Rectal smooth muscle tissue (tissue), 1 donor: ENCODE measurements at regions not wholly inside any gene's neighbourhood (a gene's known extent, or its start where the extent isn't known, plus 50 kb on each side); places are given as distances from the start of the nearest gene placed in this dataset.

ENCODE experiments used
- H3K27ac ChIP-seq: one replicate; pipeline ENCODE4 v1.7.0; 2013; ENCODE audit warnings: low read depth, low read length, inconsistent platforms
- H3K27me3 ChIP-seq: one replicate; pipeline ENCODE4 v1.7.0; 2013; ENCODE audit warnings: low read length; ENCODE audit not compliant: control insufficient read depth, insufficient read depth
- H3K36me3 ChIP-seq: one replicate; pipeline ENCODE4 v1.7.0; 2013; ENCODE audit warnings: low read length; ENCODE audit not compliant: control insufficient read depth, insufficient read depth
- H3K4me1 ChIP-seq: one replicate; pipeline ENCODE4 v1.7.0; 2013; ENCODE audit warnings: low read length; ENCODE audit not compliant: control insufficient read depth, insufficient read depth
- H3K4me3 ChIP-seq: one replicate; pipeline ENCODE4 v1.7.0; 2013; ENCODE audit warnings: low read length
- H3K9ac ChIP-seq: one replicate; pipeline ENCODE4 v1.7.0; 2013; ENCODE audit warnings: low read length

DNA sequence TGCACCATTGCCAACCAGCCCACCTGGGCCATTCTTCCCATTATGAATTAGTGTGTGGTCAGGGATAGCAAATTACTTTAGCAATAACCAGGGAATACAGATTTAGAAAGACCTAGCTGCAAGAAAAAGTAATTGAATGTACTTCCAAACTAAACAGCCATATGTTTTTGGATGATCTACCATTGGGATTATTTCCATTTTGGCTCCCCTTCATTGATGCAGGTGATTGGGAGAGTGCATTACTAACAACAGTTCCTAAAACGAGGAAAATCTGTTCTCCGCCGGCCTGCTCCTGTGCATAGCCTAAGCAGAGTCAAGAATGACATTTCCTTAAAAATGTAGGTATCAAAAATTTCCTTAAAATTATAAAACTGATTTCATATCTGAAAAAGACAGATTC lies 58.5 kb downstream of the MAIP1 start:
- Histone ChIP-seq H3K9ac (no peak overlapping the region), H3K27me3 (no peaks in the 10 kb centered on the region), H3K4me3 (no peak overlapping the region), H3K36me3 (no peaks in the 10 kb centered on the region), H3K4me1 (no peaks in the 10 kb centered on the region), H3K27ac (no peak overlapping the region)

DNA sequence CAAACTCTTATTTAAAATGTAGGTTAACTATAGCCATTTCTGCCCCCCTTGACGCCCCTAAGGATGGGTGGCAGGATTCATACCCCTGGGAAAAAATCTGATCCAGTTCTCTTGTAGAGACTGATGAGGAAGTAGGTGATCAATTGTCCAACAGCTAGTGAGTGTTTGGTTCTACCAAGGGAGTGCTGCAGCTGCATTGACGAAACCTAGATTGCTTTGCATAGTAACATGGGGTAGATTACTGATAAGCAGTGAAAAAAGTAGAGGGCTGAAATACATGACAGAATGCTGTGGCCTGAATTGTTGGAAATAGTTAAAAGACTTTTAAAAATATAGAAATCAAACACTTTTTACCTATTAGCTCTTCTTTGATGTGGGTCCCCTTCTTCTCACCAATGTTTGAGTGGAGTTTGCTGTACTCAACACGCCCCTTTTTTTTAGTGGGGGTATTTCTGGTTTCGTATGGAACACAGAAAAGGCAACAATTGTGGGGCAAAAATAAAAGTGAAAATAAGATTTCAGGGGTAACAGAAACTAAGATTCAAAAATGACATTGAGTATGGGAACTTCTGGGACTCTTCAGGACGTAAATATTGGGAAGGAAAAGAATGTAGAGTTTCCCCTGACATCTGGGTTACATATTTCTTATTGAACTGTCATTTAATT lies 66.2 kb downstream of the MAIP1 start:
- H3K4me1 ChIP-seq, result no peaks in the 10 kb centered on the region
- H3K27ac ChIP-seq, result no peak overlapping the region
- H3K27me3 ChIP-seq, result no peaks in the 10 kb centered on the region
- H3K36me3 ChIP-seq, result no peaks in the 10 kb centered on the region
- no peak overlapping the region for H3K4me3 ChIP-seq
- H3K9ac ChIP-seq, result no peak overlapping the region

DNA sequence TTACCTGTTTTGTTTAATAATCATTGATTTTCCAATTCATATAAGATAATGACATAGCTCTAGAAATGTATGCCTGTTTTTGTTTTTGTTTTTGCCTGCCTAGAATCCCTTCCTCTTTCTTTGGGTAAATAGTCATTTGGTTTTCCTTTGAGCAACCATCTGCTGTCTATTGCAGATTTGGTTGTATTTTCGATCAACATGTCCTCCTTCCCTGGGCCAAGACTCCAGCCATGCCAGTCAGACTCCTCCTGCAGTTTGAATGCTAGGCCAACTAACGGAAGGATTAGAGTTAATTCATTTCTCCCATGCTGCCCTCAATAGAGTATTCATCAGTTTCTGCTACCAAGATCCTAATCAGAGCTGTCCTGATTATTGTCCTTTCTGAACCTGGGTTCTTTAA lies 67.1 kb downstream of the MAIP1 start:
- Histone ChIP-seq H3K36me3 (no peaks in the 10 kb centered on the region), H3K4me1 (no peaks in the 10 kb centered on the region), H3K4me3 (no peak overlapping the region), H3K27me3 (no peaks in the 10 kb centered on the region), H3K9ac (no peak overlapping the region), H3K27ac (no peak overlapping the region)

DNA sequence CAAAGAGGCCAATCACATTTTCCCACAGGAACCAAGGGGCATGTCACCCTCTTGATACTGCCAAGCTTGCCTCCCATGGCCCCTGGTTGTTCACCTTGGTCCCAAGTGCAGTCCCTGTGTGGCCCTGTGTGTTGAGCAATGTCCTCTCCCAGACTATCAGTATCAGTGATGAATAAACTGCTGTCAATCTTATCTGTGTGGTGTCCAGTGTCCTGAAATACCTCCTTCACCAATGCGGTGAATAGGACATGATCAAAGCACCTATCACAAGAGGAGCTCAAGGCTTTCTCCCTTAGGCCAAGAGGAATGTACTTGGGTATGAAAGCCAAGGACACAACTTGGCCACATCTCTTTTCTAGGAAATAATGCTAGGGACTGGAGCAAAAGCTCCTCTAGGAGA lies 68.2 kb downstream of the MAIP1 start:
- Histone ChIP-seq H3K27me3 (no peaks in the 10 kb centered on the region), H3K4me3 (no peak overlapping the region), H3K9ac (no peak overlapping the region), H3K4me1 (no peaks in the 10 kb centered on the region), H3K27ac (no peak overlapping the region), H3K36me3 (no peaks in the 10 kb centered on the region)

DNA sequence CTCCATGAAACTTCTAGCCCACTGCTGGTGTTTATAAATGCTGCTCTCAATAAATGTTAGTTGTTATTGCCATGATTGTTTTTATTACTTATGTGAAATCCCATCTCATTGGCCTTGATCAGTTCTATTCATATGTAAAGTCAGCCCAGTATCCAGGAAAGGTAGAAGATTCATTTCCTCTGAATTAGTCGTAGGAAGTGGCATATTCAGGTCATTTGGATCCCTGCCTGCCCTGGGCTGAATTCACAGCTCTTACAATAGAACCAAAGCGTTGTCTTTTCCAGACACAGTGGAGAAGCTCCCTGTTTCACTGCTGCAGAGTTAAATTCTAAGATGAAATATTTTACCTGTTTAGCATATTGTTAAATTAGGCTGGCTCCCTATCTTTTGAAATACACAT lies 70.3 kb downstream of the MAIP1 start:
- Histone ChIP-seq H3K36me3 (no peaks in the 10 kb centered on the region), H3K27me3 (no peaks in the 10 kb centered on the region), H3K9ac (no peak overlapping the region), H3K27ac (no peak overlapping the region), H3K4me1 (no peaks in the 10 kb centered on the region), H3K4me3 (no peak overlapping the region)

DNA sequence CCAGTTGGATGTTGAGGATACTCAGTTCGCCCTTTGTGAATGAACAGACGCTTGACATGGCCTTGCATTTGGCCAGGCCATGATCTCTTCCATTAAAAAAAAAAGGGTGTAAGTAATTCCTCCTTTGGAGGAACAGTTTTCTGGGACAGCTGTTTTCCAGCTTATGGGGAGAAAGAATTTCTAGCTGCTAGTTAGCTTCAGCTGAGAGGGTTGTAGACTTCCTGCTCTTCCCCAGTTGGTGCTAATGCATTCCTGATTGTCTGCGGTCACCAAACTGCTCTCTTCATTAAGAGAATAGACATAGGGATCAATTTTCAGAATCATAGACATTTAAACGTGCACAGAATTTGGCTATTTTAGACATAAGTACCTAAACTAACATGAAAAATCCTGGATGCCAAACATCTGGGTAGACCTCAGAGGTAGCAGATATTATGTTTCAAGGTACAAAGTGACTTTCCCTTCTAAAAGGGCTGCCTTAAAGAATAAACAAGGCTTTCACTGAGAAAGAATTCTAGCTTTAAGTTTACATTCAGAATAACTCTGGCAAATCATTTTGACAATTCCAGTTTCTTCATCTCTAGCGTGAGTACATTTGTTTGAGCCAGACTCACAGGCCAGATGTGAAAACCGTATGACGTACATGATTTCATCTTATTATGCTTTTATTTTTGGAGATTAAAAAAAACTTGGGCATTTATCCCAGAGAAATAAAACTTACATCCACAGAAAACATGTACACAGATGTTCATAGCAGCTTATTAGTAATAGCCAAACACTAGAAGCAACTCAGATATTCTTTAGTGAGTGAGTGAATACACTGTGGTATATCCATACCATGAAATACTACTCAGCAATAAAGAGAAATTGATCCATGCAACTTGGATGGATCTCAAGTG lies 71.2 kb downstream of the MAIP1 start:
- H3K27me3 ChIP-seq, result no peaks in the 10 kb centered on the region
- H3K4me1 ChIP-seq, result no peaks in the 10 kb centered on the region
- H3K36me3 ChIP-seq, result no peaks in the 10 kb centered on the region
- H3K9ac ChIP-seq, result no peak overlapping the region
- H3K27ac ChIP-seq, result no peak overlapping the region
- no peak overlapping the region for H3K4me3 ChIP-seq

DNA sequence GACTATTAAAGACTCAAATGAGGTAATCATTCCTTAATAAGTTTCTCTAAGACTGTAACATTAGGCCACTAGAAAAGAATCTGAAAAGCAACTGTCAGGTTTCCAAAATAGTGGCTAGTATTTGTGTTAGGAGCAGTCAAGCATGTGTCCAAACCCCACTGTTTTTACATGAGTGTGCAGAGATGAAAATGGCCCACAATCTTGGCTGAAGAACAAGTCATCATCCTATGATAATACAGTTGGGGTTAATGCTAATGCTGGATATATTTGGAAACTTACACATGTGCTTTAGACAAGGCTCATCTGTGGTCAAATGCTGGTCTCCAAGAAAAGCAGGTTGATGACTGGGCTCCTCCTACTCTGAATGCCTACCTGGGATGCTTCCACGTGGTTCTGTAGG lies 73.6 kb downstream of the MAIP1 start:
- no peaks in the 10 kb centered on the region for H3K36me3 ChIP-seq
- H3K27me3 ChIP-seq, result no peaks in the 10 kb centered on the region
- no peak overlapping the region for H3K27ac ChIP-seq
- H3K9ac ChIP-seq, result no peak overlapping the region
- H3K4me3 ChIP-seq, result no peak overlapping the region
- H3K4me1 ChIP-seq, result no peaks in the 10 kb centered on the region

DNA sequence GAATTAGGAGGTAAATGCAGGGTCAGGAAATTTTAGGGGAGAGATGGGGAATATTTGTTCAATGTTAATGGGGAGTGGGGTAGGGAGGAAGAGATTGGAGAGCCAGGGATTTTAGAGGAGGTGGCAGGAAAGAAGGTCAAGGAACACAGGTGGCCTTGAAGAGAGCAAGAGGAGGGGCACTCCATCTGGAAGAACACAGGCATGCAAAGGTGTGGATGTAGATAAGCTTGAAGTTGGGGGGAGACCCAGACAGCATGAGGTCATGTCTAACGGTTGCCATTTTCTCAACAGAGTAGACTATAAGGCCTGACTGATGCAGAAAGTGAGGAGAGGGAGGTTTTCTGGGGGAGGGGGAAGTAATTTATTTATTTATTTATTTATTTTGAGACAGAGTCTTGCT lies 77.5 kb downstream of the MAIP1 start:
- no peaks in the 10 kb centered on the region for H3K4me1 ChIP-seq
- no peak overlapping the region for H3K4me3 ChIP-seq
- no peaks in the 10 kb centered on the region for H3K36me3 ChIP-seq
- no peaks in the 10 kb centered on the region for H3K27me3 ChIP-seq
- H3K9ac ChIP-seq, result no peak overlapping the region
- H3K27ac ChIP-seq, result no peak overlapping the region

DNA sequence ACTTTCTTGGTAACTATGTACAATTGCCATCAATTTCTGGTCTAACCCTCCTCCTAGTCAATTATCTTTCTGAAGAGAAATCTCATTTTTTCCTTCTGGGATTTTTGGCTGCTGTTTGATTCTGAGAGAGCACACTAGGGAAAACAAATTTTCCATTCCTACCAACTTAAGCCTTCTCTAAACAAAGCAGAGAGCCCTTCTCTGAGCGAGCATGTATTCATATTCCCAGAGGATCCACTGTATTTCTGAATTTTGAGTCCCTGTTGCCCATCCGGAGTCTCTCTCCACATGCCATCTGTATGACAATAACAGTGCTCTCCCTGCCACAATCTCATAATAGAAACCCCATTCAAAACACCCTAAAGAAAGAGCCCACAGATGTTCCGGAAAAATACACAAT lies 78.5 kb downstream of the MAIP1 start:
- Histone ChIP-seq H3K4me1 (no peaks in the 10 kb centered on the region), H3K27ac (no peak overlapping the region), H3K4me3 (no peak overlapping the region), H3K9ac (no peak overlapping the region), H3K27me3 (no peaks in the 10 kb centered on the region), H3K36me3 (no peaks in the 10 kb centered on the region)

DNA sequence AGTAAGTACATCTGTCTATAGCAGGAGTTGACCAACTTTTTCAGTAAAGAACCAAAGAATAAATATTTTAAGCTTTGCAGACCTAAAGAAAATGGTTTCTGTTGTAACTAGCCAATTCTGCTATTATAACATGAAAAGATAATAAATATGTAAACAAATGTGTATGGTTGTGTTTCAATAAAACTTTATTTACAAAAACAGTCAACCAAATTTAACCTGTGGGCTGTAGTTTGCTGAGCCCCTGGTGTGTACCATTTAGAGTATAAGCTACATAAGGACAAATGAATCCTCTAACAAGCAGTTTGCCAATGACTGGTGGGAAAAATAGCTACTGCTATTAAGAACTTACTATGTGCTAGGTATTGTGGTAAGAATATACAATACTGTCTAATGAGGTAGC lies 79.4 kb downstream of the MAIP1 start:
- H3K27ac ChIP-seq, result no peak overlapping the region

DNA sequence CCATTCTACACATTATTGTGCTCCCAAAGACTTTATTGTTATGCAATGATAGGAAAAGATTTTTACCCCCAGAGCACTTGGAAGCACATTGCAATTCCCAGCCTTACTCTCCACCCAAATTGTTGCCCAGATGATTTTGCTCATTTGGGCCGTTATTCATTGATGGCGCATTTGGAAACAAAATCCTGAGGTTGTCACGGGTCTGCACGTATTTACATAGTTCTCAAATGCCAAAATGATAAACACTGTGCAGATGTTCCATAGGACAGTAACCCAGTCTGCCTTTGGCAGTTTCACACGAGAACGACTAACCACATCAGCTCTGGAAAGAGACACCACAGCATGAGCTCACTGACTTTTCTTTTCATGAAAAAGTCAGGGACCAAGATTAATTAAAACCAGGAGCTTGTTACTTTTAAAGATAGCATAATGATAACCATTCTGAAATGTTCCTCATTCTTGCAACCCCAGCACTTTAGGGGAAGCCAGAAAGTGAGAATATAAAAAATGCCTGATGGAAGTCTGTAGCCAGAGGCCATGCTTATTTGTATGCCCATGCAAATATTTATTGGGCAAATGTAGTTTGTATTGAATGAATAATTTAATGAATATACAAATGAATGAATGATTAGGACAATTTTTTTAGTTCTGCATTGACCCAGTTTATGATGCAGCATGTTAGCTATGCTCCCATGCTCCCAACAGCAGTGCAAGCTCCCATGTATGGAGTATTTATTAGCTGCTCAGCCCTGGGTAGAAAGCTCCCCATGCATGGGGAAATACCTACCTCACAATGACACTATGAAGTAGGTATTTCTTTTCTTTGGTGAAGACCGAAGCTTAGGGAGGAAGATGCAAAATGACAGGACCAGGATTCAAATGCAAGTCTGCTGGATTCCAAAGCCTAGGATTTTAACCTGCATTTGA lies 84.6 kb downstream of the MAIP1 start:
- no peak overlapping the region for H3K27ac ChIP-seq
- no peak overlapping the region for H3K4me3 ChIP-seq
- no peaks in the 10 kb centered on the region for H3K4me1 ChIP-seq
- no peak overlapping the region for H3K9ac ChIP-seq
- H3K36me3 ChIP-seq, result no peaks in the 10 kb centered on the region
- no peaks in the 10 kb centered on the region for H3K27me3 ChIP-seq

More for the DNA sequence above, 79.4 kb downstream of the MAIP1 start:
- H3K4me3 ChIP-seq, result no peak overlapping the region
- no peaks in the 10 kb centered on the region for H3K4me1 ChIP-seq
- H3K36me3 ChIP-seq, result no peaks in the 10 kb centered on the region
- no peak overlapping the region for H3K9ac ChIP-seq
- no peaks in the 10 kb centered on the region for H3K27me3 ChIP-seq

DNA sequence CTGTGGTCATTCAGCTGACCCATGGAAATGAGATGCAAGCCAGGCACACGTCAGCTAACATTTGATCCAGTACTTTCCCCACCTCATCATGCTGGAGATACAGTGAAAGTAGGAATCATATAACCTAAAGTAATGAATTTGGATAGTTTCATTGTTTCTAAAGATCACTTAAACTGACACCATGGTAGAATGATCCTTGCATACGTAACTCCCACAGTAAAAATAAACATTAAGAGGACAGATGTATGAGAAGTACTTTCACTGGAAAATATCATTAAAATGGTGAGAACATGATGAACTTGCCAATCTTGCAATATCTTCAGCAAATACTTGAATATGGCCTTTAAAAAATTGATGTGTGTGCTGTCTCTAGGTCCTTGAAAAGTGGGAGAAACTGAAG lies 85.4 kb downstream of the MAIP1 start:
- Histone ChIP-seq H3K27ac (no peak overlapping the region), H3K4me1 (no peaks in the 10 kb centered on the region), H3K9ac (no peak overlapping the region), H3K36me3 (no peaks in the 10 kb centered on the region), H3K27me3 (no peaks in the 10 kb centered on the region), H3K4me3 (no peak overlapping the region)
